RPMI7951 (cell line): ENCODE measurements at regions not wholly inside any gene's neighbourhood (a gene's known extent, or its start where the extent isn't known, plus 50 kb on each side); places are given as distances from the start of the nearest gene placed in this dataset.
"Not testable (repeated sequence)": the region's sequence is repeated elsewhere in the genome, so short reads cannot be mapped to it uniquely, and the experiment has no call there.

ENCODE experiments used
- DNase-seq: peaks from one replicate; pipeline ENCODE4 v3.0.0-alpha.2; 2012; ENCODE audit warnings: low read depth

GRCh38 chr7:39758234-39758970 lies 135.0 kb downstream of the RALA start:
- DNase-seq, result peak; percentile 60

- DNase-seq, result no peak
Observed at GRCh38 chr7:39761449-39761848, 138.1 kb downstream of the RALA start.

- DNase-seq, result peak; percentile 69
Observed at GRCh38 chr7:39762466-39762865, 139.1 kb downstream of the RALA start.

DNA sequence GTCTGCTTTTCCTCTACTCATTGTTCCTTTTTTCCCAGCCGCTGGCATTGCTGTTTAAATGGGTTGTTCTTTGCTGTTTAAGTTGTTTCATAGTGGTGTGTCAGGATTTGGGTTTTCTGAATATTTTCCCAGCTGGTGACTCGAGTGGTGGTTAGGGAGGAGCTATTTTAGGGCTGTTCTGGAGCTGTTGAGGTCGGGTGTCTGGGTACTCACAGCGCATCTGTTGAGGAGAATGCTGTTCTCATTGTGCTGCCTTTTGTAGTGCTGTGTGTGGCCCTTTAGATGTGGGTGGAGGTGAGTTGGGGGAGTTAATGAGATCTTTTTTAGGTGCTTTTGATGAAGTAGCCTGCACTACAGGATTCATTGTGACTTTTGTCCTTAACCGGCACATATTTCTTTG lies 139.5 kb downstream of the RALA start:
- DNase-seq, result peak; percentile 74

GRCh38 chr7:39765833-39766232 lies 142.5 kb downstream of the RALA start:
- DNase-seq, result not testable (repeated sequence)

DNA sequence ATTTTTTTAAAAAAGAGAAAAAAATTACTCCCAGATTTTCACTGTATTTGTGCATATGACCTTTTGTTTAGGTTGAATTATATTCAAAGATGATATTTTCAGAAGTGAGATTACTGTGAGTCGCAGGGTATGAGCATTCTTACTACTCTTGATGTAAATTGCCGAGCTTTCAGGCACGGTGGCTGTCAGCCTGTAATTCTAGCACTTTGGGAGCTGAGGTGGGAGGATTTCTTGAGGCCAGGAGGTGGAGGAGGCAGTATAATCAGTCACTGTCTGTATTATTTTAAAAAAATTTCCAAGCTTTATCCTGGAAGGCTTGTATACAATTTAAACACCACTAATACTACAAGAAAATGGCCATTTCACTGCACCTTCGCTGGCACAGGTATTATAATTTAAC lies 145.1 kb downstream of the RALA start:
- DNase-seq, result not testable (repeated sequence)

- DNase-seq, result not testable (repeated sequence)
Observed at GRCh38 chr7:39774341-39774851, 151.0 kb downstream of the RALA start.

- DNase-seq, result peak; percentile 66
Observed at GRCh38 chr7:39781557-39781956, 158.2 kb downstream of the RALA start.

- not testable (repeated sequence) for DNase-seq
Observed at GRCh38 chr7:39786440-39786839, 163.1 kb downstream of the RALA start.

GRCh38 chr7:39791035-39791434 lies 159.0 kb upstream of the CDK13 start:
- DNase-seq, result peak; percentile 22

- DNase-seq, result not testable (repeated sequence)
Observed at GRCh38 chr7:39791911-39792310, 158.1 kb upstream of the CDK13 start.

DNA sequence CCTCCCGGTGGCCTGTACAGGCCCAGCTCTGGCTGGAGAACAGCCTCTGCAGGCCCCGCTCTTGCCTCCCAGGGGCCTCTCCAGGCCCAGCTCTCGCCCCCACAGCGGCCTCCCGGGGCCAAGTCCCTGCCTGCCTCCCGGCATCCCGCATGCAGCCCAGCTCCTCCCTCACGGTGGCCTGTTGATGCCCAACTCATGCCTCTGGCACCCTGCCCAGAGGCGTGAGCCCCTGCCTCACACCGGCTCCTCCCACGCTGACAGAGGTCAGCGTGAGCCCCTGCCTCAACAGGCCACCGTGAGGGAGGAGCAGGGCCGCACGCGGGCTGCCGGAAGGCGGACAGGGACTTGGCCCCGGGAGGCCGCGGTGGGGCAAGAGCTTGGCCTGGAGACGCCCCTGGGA lies 157.0 kb upstream of the CDK13 start:
- not testable (repeated sequence) for DNase-seq

- not testable (repeated sequence) for DNase-seq
Observed at GRCh38 chr7:39793851-39794250, 156.2 kb upstream of the CDK13 start.

DNA sequence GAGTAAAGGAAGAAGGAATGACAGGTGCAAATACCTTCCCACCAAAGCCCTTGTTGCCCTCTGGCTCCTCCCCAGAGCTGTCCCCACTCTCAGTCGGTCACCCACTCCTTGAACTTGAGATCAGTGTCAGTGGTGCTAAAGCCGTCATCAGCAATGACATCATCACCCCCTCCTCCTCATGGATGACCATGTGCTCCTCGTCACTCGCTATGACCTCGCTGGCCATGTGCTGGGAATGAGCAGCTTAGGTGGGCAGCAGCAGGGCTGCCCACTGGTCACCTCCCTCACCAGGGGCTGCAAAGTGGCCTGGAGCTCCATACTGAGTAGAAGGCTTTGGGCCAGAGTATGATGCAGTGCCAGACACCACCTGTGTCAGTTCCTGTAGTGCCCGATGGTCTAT lies 153.1 kb upstream of the CDK13 start:
- DNase-seq, result not testable (repeated sequence)

DNA sequence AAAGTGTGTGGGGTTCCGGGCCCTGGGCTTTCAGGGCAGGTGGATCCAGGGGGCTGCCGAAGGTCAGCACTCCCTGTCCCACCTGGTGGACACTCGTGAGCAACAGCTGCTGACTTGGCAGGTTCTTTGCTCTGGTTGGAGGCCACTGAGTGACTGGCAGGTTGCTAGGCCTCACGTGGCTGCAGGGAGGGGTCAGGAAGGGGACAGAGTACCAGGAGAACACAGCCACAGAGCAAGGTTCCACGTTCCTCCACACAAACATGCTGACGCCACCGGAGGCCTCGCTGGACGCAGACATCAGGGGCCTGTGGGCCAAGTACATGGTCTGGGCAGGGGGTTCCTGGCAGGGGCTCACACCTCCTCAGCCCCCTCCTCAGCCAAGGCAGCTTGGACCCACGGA lies 152.0 kb upstream of the CDK13 start:
- not testable (repeated sequence) for DNase-seq

DNA sequence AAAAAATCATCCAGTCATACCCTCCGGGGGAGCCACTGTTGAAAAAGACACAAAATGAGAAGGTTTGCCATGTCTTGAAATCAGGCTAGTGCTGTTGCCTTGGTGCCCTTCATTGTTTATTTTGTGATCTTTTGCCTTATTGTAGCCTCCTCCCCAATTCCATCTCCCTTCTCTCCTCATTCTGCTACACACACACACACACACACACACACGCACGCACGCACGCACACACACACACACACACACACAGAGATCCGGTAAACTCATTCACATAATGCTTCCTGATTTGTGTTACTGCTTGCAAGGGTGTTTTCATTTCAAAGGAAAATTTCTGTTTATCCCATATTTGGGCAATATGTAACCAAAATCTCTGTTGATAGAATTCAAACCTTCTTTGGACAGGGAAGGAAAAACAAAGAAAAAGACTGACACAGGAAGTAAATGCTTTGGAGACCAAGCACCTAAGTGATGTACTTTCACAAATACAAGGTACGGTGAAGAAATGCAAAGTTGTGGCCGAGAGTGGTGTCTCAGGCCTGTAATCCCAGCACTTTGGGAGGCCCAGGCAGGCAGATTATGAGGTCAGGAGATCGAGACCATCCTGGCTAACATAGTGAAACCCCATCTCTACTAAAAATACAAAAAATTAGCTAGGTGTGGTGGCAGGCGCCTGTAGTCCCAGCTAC lies 141.1 kb upstream of the CDK13 start:
- DNase-seq, result no peak

DNA sequence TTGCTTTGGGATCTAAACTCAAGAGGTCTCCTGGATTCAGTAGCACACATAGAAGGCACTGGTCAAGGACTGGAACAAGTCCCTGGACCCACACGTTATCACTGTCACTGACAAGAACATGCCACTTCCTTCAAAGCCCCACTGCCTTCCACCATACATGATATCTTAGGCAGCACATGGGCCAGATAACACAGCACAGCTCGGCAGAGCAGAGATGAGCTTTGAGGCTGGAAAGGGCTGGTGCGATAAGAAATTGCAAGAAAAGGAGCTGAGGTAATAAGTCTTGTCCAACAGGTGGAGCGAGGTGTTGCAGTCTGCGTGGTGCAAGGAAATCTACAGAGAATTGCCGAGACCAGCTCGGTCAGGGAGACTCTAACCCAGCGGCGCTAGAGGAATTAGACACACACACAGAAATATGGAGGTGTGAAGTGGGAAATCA lies 139.8 kb upstream of the CDK13 start:
- no peak for DNase-seq

DNA sequence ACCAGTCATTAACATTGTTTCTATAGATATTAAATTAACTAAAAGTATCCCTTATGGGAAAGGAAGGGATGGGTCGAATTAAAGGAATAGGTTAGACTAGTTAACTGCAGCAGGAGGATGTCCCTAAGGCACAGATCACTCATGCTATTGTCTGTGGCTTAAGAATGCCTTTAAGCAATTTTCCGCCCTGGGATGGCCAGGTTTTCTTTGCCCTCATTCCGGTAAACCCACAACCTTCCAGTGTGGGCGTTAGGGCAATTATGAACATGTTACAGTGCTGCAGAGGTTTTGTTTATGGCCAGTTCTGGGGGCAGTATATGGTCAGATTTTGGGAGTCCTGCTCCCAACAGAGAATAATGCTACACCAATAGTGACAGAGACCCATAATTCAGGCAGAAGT lies 139.3 kb upstream of the CDK13 start:
- DNase-seq, result peak; percentile 71

GRCh38 chr7:39811161-39811614 lies 138.9 kb upstream of the CDK13 start:
- DNase-seq, result peak; percentile 86

DNA sequence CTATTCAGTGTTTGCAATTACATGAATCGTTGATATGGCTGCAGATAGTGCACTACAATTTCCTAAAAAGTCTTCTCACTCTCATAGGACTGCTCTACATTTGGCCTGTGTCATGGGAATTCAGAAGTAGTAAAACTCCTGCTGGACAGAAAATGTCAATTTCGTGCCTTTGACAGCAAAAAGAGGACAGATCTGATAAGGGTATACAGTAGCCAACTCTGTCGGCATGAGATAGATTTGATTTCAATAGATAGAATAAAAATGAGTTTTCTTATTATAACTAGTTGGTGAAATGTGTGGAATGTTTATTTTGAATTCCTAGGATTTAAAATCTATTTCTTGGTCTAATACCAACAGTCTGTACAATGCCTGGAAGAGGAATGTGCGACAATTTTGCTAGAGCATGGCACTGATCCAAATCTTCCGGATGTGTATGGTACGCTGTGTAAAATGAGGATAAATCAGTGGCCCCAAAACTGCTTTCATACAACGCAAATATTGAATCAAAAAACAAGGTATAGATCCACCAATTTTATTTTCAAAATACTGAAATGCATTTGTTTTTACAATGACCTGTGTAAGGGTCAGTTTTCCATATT lies 133.5 kb upstream of the CDK13 start:
- DNase-seq, result no peak

- no peak for DNase-seq
Observed at GRCh38 chr7:39819514-39819913, 130.5 kb upstream of the CDK13 start.

DNA sequence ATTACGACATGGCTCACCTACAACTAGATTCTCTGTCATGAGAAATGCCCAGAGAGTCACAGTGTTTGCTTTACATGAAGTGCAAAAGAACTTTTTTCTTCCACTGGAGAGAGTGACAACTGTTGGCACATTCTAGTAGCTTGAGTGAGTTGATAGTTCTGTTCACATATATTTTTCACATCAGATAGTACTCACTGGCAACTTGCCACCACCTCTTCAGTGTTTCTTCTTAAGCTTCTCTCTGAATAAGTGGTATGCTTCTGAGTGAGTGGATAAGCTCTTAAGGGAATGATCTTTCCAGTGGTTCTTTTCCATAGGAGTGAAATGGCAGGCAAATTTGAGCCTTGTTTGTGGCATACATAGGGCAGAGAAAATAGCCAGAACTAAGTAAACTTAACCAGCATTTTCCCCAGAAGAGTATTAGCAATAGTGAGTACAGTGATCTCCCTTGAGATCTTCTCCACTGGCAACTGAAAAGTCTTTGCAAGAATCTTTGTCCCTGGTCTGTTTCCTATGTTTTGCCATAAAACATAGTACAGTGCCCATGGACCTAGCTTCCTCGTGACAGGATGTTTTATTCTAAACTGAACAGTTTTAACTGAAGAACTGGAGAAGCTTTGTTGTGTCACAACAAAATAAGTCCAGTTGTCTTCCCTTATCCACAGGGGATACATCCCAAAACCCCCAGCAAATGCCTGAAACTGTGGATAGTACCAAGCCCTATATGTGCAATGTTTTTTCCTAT lies 125.4 kb upstream of the CDK13 start:
- no peak for DNase-seq
